Body of pancreas (tissue), 4 donors: ENCODE measurements at regions not wholly inside any gene's neighbourhood (a gene's known extent, or its start where the extent isn't known, plus 50 kb on each side); places are given as distances from the start of the nearest gene placed in this dataset.

Source experiments
- ATAC-seq: fragments of 150-250 bp; one replicate; pipeline ENCODE4 v1.9.1; 2016
- DNase-seq, 4 donors: peaks; one replicate each; pipeline ENCODE4 v3.0.0-alpha.2; 2019
- H3K27ac ChIP-seq, 4 donors: fragments of 200-600 bp; sonication (generic); 1 replicate in 3 of 4; 2 replicates in 1 of 4; pipeline versions ENCODE4 v1.5.1 to v1.6.1; 2016 to 2019; ENCODE audit warnings: mild to moderate bottlenecking in 1 of 4, mixed read lengths in 1 of 4, moderate library complexity in 1 of 4
- H3K27me3 ChIP-seq, 2 donors: fragments of 200-600 bp; sonication (generic); one replicate each; pipeline ENCODE4 v1.6.0; 2016; ENCODE audit warnings: mild to moderate bottlenecking in 1 of 2
- H3K36me3 ChIP-seq, 2 donors: fragments of 200-600 bp; sonication (generic); replicated peaks in 1 of 2; 2 replicates each; pipeline ENCODE4 v1.5.1; 2016; ENCODE audit warnings: low read depth in 2 of 2; ENCODE audit not compliant: insufficient read depth in 1 of 2
- H3K4me1 ChIP-seq: fragments of 200-600 bp; sonication (generic); one replicate; pipeline ENCODE4 v1.6.0; 2016
- H3K4me3 ChIP-seq, 2 donors: fragments of 200-600 bp; sonication (generic); 1 replicate in 1 of 2; 2 replicates in 1 of 2; pipeline ENCODE4 v1.5.1; 2016 to 2019
- H3K9me3 ChIP-seq, 3 donors: fragments of 200-600 bp; sonication (generic); 1 replicate in 2 of 3; 2 replicates in 1 of 3; pipeline ENCODE4 v1.5.1; 2016
- CTCF ChIP-seq, 7 experiments: fragments of 450-650 bp in 4 of 7; fragments of 200-600 bp in 3 of 7; sonication (generic) in 3 of 7; IDR thresholded peaks; one replicate each; pipeline ENCODE4 v1.5.1; 2016 to 2019; ENCODE audit warnings: antibody characterized with exemption in 7 of 7
- POLR2A ChIP-seq, 3 donors: fragments of 450-650 bp; IDR thresholded peaks; one replicate each; pipeline ENCODE4 v1.6.1; 2016; ENCODE audit warnings: antibody characterized with exemption in 3 of 3, mild to moderate bottlenecking in 2 of 3
- WGBS, 2 donors: methylation state at CpG; one replicate each; pipeline ENCODE4 v1.1.5; 2017; 5-methylcytosine and 5-hydroxymethylcytosine counted together
- intact Hi-C: fragments of 100-400 bp; cut with DNase I; formaldehyde crosslinking; loops from one replicate; pipeline ENCODE4 v1.15.1; 2023

- DNase-seq (no peak), ATAC-seq (no peak)
- Histone ChIP-seq H3K27ac (no peak overlapping the region), H3K9me3 (peaks cover 0 to 6% (median 0%) of the 10 kb centered on the region in 3 donors), H3K4me1 (no peaks in the 10 kb centered on the region), H3K27me3 (no peaks in the 10 kb centered on the region), H3K36me3 (no peaks in the 10 kb centered on the region), H3K4me3 (no peak overlapping the region)
- 14 to 15% methylated on average over 3 of the region's 3 CpGs for WGBS, 2 donors
- TF ChIP-seq POLR2A (IDR thresholded peaks at IDR 0.05) (no peak), CTCF (IDR thresholded peaks at IDR 0.05) (no peak)
- intact Hi-C loops: no loop called here
Observed at GRCh38 chr2:204040016-204040415, 103.5 kb downstream of the ICOS start.

GRCh38 chr2:204042401-204042800, 105.8 kb downstream of the ICOS start:
- DNase-seq (no peak), ATAC-seq (no peak)
- Histone ChIP-seq H3K36me3 (no peaks in the 10 kb centered on the region), H3K27me3 (no peaks in the 10 kb centered on the region), H3K27ac (no peak overlapping the region), H3K4me3 (no peak overlapping the region), H3K4me1 (no peaks in the 10 kb centered on the region), H3K9me3 (peaks cover 0 to 6% (median 0%) of the 10 kb centered on the region in 3 donors)
- no peak for TF ChIP-seq POLR2A (IDR thresholded peaks at IDR 0.05)
- no peak for TF ChIP-seq CTCF (IDR thresholded peaks at IDR 0.05)
- 88 to 98% methylated on average over 1 of the region's 1 CpG for WGBS, 2 donors
- intact Hi-C loops: no loop called here

GRCh38 chr2:204046145-204046544, 109.6 kb downstream of the ICOS start:
- no peaks in the 10 kb centered on the region for H3K36me3 ChIP-seq
- H3K9me3 ChIP-seq: peaks cover 0 to 6% (median 0%) of the 10 kb centered on the region in 3 donors
- H3K27me3 ChIP-seq: no peaks in the 10 kb centered on the region
- WGBS, 2 donors: 78 to 94% methylated on average over 2 of the region's 2 CpGs
- DNase-seq (no peak), ATAC-seq (no peak)
- intact Hi-C loops: no loop called here
- H3K27ac ChIP-seq: no peak overlapping the region
- TF ChIP-seq POLR2A (IDR thresholded peaks at IDR 0.05) (no peak), CTCF (IDR thresholded peaks at IDR 0.05) (no peak)
- no peaks in the 10 kb centered on the region for H3K4me1 ChIP-seq
- H3K4me3 ChIP-seq: no peak overlapping the region

GRCh38 chr2:204049635-204050034, 113.1 kb downstream of the ICOS start:
- no peaks in the 10 kb centered on the region for H3K36me3 ChIP-seq
- intact Hi-C loops: no loop called here
- H3K4me3 ChIP-seq: no peak overlapping the region
- H3K27ac ChIP-seq: no peak overlapping the region
- no peaks in the 10 kb centered on the region for H3K9me3 ChIP-seq
- DNase-seq (no peak), ATAC-seq (no peak)
- no peaks in the 10 kb centered on the region for H3K4me1 ChIP-seq
- TF ChIP-seq CTCF (IDR thresholded peaks at IDR 0.05): no peak
- no peak for TF ChIP-seq POLR2A (IDR thresholded peaks at IDR 0.05)
- H3K27me3 ChIP-seq: no peaks in the 10 kb centered on the region

GRCh38 chr2:204050681-204051080, 114.1 kb downstream of the ICOS start:
- Histone ChIP-seq H3K27ac (no peak overlapping the region), H3K9me3 (no peaks in the 10 kb centered on the region), H3K36me3 (no peaks in the 10 kb centered on the region), H3K27me3 (no peaks in the 10 kb centered on the region), H3K4me1 (no peaks in the 10 kb centered on the region), H3K4me3 (no peak overlapping the region)
- intact Hi-C loops: no loop called here
- 62 to 65% methylated on average over 5 of the region's 5 CpGs for WGBS, 2 donors
- no peak for ATAC-seq
- no peak for DNase-seq
- TF ChIP-seq POLR2A (IDR thresholded peaks at IDR 0.05) (no peak), CTCF (IDR thresholded peaks at IDR 0.05) (no peak)
